BE2C (cell line): ENCODE measurements at regions not wholly inside any gene's neighbourhood (a gene's known extent, or its start where the extent isn't known, plus 50 kb on each side); places are given as distances from the start of the nearest gene placed in this dataset.

ENCODE experiments used
- DNase-seq: peaks from one replicate; pipeline ENCODE4 v3.0.0-alpha.2; 2020
- H3K27me3 ChIP-seq: fragments of 250-450 bp; sonication (Bioruptor Pico); 2 replicates; pipeline ENCODE4 v1.5.1; 2020; ENCODE audit warnings: mild to moderate bottlenecking
- H3K36me3 ChIP-seq: fragments of 250-450 bp; sonication (Bioruptor Pico); 2 replicates; pipeline ENCODE4 v1.5.1; 2020; ENCODE audit warnings: mild to moderate bottlenecking
- H3K4me1 ChIP-seq: fragments of 250-450 bp; sonication (Bioruptor Pico); 2 replicates; pipeline ENCODE4 v1.5.1; 2020
- H3K4me3 ChIP-seq: 2 replicates; pipeline ENCODE4 v1.5.1; 2011; ENCODE audit warnings: low read depth, low read length
- H3K9me3 ChIP-seq: fragments of 250-450 bp; sonication (Bioruptor Pico); 2 replicates; pipeline ENCODE4 v1.5.1; 2020
- CTCF ChIP-seq: IDR thresholded peaks from 2 replicates; pipeline ENCODE4 v1.5.1; 2012; ENCODE audit warnings: mild to moderate bottlenecking, low read depth, low read length

DNA sequence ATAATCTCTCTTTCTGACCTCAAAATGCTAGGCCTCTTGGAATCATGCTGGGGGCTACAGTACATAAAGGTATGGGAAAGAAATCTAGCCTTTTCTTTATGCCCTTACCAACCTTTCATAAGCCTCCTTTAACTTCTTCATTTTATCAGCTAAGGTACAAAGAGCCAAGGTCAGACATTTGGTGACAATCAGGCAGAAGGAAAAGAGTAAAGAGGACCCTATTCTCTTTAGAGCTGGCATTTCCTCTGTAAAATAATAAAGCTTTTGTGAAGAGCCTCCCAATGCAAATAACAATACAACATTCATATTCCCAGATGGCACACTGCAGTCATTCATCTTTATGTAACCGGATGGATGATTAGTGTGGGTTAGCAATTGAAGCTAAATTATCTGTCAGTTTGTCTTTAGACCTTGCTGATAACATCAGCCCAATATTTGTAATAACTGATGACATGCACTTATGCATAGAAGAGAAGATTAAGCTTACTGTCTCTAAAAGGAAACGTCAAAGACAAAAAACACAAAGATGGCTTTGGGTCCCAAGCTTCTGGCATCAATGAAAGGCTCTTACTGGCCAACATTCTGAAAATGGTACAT lies 163.1 kb downstream of the IBTK start:
- H3K27me3 ChIP-seq, result no peaks in the 10 kb centered on the region
- H3K36me3 ChIP-seq, result no peaks in the 10 kb centered on the region
- H3K4me3 ChIP-seq, result no peak overlapping the region
- no peak for TF ChIP-seq CTCF
- no peak for DNase-seq
- no peaks in the 10 kb centered on the region for H3K4me1 ChIP-seq
- no peaks in the 10 kb centered on the region for H3K9me3 ChIP-seq

GRCh38 chr6:82083646-82084045 lies 163.9 kb downstream of the IBTK start:
- Histone ChIP-seq H3K4me1 (no peaks in the 10 kb centered on the region), H3K9me3 (no peaks in the 10 kb centered on the region), H3K27me3 (no peaks in the 10 kb centered on the region), H3K36me3 (no peaks in the 10 kb centered on the region), H3K4me3 (no peak overlapping the region)
- no peak for TF ChIP-seq CTCF
- no peak for DNase-seq

- no peak for DNase-seq
- no peaks in the 10 kb centered on the region for H3K4me1 ChIP-seq
- no peak overlapping the region for H3K4me3 ChIP-seq
- H3K27me3 ChIP-seq, result no peaks in the 10 kb centered on the region
- H3K36me3 ChIP-seq, result no peaks in the 10 kb centered on the region
- TF ChIP-seq CTCF, result no peak
- no peaks in the 10 kb centered on the region for H3K9me3 ChIP-seq
Measured at GRCh38 chr6:82080767-82081166, 166.8 kb downstream of the IBTK start.

DNA sequence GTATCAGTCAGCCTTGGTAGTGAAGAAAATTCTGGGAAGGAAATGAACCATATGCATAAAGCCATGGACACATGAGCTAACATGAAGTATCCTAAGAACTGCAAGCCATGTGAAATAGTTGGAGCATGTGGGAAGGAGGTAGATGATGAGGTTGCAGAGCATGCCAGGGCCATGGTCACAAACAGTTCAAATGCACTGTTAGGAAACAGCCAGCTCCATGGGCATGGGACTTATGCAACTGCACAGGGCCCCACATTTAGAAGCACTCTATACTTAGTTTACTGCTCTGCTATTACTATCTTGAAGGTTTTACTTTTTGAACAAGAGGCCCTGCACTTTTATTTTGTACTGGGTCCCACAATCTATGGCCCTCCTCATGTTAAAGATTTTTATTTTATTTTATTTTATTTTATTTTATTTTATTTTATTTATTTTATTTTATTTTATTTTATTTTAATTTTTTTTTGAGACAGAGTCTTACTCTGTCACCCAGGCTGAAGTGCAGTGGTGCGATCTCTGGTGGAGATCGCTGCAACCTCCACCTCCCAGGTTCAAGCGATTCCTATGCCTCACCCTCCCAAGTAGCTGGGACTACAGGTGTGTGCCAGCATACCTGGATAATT lies 169.1 kb downstream of the IBTK start:
- no peaks in the 10 kb centered on the region for H3K4me1 ChIP-seq
- H3K27me3 ChIP-seq, result no peaks in the 10 kb centered on the region
- H3K36me3 ChIP-seq, result no peaks in the 10 kb centered on the region
- H3K4me3 ChIP-seq, result no peak overlapping the region
- no peak for TF ChIP-seq CTCF
- no peak for DNase-seq
- H3K9me3 ChIP-seq, result no peaks in the 10 kb centered on the region

DNA sequence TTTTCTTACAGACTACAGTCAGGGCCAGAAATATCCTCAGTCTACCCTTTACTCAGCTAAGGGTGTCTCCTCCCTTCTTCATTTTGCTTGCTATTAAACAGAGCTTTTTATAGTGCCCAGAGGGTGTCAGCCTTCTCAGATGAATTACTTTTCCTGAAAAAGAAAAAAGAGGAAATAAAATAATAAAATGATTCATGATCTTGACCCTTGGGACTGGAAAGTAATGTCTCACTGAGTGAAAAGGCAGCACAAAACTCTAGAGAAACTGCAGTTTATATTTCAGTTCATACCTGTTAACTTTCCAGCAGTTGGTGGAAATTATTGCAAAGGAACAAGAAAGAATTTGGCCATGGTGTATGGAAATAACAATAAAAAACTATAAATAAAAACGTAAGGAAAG lies 170.6 kb downstream of the IBTK start:
- Histone ChIP-seq H3K4me1 (no peaks in the 10 kb centered on the region), H3K9me3 (no peaks in the 10 kb centered on the region), H3K4me3 (no peak overlapping the region), H3K27me3 (no peaks in the 10 kb centered on the region), H3K36me3 (no peaks in the 10 kb centered on the region)
- no peak for DNase-seq
- no peak for TF ChIP-seq CTCF

GRCh38 chr6:82074556-82074955 lies 173.0 kb downstream of the IBTK start:
- no peak for DNase-seq
- H3K27me3 ChIP-seq, result no peaks in the 10 kb centered on the region
- H3K9me3 ChIP-seq, result no peaks in the 10 kb centered on the region
- H3K36me3 ChIP-seq, result no peaks in the 10 kb centered on the region
- no peak for TF ChIP-seq CTCF
- H3K4me3 ChIP-seq, result no peak overlapping the region
- H3K4me1 ChIP-seq, result no peaks in the 10 kb centered on the region
